ENCODE measurements at regions not wholly inside any gene's neighbourhood (a gene's known extent, or its start where the extent isn't known, plus 50 kb on each side); places are given as distances from the start of the nearest gene placed in this dataset.

DNA sequence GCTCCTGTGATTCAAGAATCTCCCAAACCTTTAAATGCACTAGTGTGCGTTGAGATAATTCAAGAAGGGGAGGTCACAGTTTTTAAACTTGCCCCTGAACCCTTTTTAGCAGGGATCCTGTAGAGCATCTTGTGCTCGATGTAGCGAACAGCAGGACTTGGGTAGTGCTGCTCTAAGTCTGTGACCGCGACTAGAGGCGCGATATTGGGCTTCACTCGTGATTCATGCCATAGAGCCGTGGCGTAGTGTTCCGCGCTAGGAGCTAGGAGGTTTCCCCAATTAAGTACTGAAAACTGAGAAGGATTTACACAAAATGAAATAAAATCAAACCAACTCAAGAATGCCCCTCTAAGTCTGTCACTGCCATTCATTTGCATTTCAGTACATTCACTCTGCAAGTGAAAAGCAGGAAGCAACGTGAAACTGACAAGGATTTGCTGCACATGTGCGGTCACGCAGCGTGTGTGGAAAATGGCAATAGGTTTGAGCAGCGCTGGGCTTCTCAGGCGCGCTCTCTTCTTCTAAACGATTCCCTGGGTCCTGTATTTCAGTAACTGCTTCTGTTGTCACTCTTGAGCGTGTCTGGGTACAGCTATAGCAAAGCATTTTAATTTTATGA, 1135.9 kb upstream of the WWC1 start:
- H3K36me3 Mint-ChIP-seq, result no peaks in the 10 kb centered on the region
- H3K9me3 Mint-ChIP-seq, result no peaks in the 10 kb centered on the region
- H3K27me3 Mint-ChIP-seq, result no peaks in the 10 kb centered on the region
- no peak overlapping the region for H3K4me3 Mint-ChIP-seq
- H3K27ac Mint-ChIP-seq, result no peak overlapping the region
- no peak for ATAC-seq
- no peaks in the 10 kb centered on the region for H3K4me1 Mint-ChIP-seq

GRCh38 chr5:167156446-167156845, 1135.0 kb upstream of the WWC1 start:
- Mint-ChIP-seq H3K27me3 (no peaks in the 10 kb centered on the region), H3K27ac (no peak overlapping the region)

DNA sequence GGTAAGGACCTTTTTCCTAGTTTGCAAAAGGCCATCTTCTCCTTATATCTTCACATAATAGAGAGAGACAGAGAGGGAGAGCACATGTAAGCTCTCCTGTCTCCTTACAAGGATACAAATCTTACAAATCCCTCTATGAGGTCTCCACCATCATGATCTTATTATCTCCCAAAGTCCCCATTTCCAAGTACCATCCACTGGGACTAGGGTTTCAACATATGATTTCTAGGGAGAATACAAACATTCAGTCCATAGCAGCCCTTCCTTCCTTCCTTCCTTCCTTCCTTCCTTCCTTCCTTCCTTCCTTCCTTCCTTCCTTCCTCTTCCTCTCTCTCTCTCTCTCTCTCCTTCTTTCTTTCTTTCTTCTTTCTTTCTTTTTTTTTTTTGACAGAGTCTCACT, 1132.9 kb upstream of the WWC1 start:
- no peaks in the 10 kb centered on the region for H3K9me3 Mint-ChIP-seq
- no peak for ATAC-seq
- no peak overlapping the region for H3K4me3 Mint-ChIP-seq
- no peak overlapping the region for H3K27ac Mint-ChIP-seq
- H3K27me3 Mint-ChIP-seq, result no peaks in the 10 kb centered on the region
- no peaks in the 10 kb centered on the region for H3K4me1 Mint-ChIP-seq
- H3K36me3 Mint-ChIP-seq, result no peaks in the 10 kb centered on the region

More at GRCh38 chr5:167156446-167156845, 1135.0 kb upstream of the WWC1 start:
- H3K9me3 Mint-ChIP-seq, result no peaks in the 10 kb centered on the region
- H3K4me3 Mint-ChIP-seq, result no peak overlapping the region
- H3K36me3 Mint-ChIP-seq, result no peaks in the 10 kb centered on the region
- no peak for ATAC-seq
- H3K4me1 Mint-ChIP-seq, result no peaks in the 10 kb centered on the region

DNA sequence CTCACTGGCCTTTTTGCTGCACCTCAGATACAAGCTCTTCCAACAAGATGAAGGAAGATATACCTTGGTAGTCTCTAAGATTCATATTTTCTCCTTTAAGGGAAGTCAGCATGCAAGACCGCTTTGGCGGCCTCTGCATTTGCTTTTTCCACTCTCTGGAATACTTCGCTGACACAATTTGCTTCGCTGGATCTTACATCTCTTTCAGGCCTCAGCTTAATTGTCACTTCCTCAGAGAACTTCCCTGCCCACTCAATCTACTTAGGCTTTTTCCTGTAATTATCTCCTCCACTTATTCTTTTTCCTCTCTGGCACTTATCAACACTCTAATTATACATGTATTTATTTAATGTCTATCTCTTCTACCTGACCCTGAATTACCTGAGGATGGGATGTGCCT, 1131.1 kb upstream of the WWC1 start:
- no peak overlapping the region for H3K27ac Mint-ChIP-seq
- H3K27me3 Mint-ChIP-seq, result no peaks in the 10 kb centered on the region
- H3K4me3 Mint-ChIP-seq, result no peak overlapping the region
- no peaks in the 10 kb centered on the region for H3K4me1 Mint-ChIP-seq
- no peaks in the 10 kb centered on the region for H3K36me3 Mint-ChIP-seq
- no peaks in the 10 kb centered on the region for H3K9me3 Mint-ChIP-seq
- ATAC-seq, result no peak

DNA sequence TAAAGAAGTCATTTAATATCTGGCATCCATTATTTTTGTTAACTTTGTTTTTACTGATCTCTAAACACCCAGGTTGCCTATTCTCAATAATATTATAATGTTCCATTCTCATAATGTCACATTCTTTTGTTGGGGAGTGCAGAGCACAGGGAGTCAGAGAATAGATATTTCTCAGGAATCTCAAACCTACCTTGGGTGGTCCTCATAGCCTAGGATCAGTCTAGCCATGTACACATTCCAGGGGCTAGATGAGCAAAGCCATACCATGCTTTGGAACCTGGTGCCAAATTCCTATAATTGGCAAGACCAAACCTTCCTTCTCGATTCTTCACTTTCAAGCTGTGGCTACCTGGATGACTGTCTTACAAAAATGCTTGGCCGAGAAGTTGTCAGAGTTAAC, 1124.7 kb upstream of the WWC1 start:
- Mint-ChIP-seq H3K4me1 (no peaks in the 10 kb centered on the region), H3K27me3 (no peaks in the 10 kb centered on the region), H3K27ac (no peak overlapping the region), H3K9me3 (peaks cover 9% of the 10 kb centered on the region), H3K36me3 (no peaks in the 10 kb centered on the region), H3K4me3 (no peak overlapping the region)
- ATAC-seq, result no peak

- Mint-ChIP-seq H3K36me3 (no peaks in the 10 kb centered on the region), H3K4me1 (no peaks in the 10 kb centered on the region), H3K4me3 (no peak overlapping the region), H3K27ac (no peak overlapping the region), H3K9me3 (peaks cover 9% of the 10 kb centered on the region), H3K27me3 (no peaks in the 10 kb centered on the region)
- no peak for ATAC-seq
Observed at GRCh38 chr5:167167191-167167795, 1124.2 kb upstream of the WWC1 start.

DNA sequence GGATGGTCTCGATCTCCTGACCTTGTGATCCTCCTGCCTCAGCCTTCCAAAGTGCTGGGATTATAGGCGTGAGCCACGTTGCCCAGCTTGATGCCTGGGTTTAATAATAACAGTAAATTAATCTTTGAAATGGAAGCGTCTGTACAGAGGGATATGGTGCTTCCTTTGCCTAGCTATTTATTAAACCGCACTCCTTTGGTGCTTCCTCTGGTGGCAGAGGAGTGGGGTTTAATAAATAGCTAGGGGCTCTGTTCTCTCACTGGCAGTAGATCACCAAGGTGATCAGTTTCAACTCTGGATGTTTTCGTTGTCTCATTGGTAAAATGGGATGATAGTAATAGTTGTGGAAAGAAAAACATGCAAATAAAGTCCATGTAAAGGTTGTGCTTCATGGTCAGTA, 1122.5 kb upstream of the WWC1 start:
- Mint-ChIP-seq H3K4me1 (no peaks in the 10 kb centered on the region), H3K4me3 (no peak overlapping the region), H3K27me3 (no peaks in the 10 kb centered on the region), H3K9me3 (peaks cover 14% of the 10 kb centered on the region), H3K27ac (no peak overlapping the region), H3K36me3 (no peaks in the 10 kb centered on the region)
- no peak for ATAC-seq

DNA sequence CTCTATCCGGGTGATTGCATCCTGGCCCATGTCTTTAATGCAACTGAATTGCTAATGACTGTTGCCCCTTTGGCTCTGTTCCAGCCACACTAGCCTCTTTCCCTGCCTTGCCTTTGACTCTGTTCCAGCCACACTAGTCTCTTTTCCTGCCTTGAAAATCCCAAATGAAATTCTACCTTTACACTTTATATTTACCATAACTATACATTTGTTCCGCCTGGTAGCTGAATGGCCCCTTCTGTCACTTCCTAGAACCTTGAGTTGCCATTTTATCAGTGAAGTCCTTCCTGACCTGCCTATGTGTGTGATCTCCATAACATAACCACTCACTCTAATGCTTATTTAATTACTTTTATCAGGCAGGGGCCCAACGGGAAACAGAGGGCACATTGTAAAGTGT, 1120.4 kb upstream of the WWC1 start:
- Mint-ChIP-seq H3K27ac (no peak overlapping the region), H3K36me3 (no peaks in the 10 kb centered on the region), H3K4me3 (no peak overlapping the region), H3K4me1 (no peaks in the 10 kb centered on the region), H3K9me3 (peaks cover 18% of the 10 kb centered on the region), H3K27me3 (no peaks in the 10 kb centered on the region)
- no peak for ATAC-seq

DNA sequence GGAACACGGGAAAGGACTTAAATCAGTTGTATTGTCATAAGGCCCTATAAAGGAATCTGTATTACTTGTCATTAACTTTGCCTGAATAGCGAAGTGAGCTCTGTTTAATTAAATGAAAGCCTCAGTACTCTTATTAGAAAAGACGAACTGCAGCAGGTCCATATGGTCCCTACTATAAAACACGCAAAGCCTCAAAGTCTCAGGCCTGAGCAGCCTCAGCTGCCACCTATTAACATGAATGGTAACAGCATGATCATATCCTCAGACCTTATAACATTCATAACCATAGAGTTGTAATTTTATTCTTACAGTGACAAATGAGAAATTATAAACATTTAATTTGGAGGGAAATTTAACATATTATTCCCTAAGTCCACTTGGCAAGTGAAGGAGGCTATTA, 1113.7 kb upstream of the WWC1 start:
- Mint-ChIP-seq H3K36me3 (no peaks in the 10 kb centered on the region), H3K4me1 (no peaks in the 10 kb centered on the region), H3K27me3 (no peaks in the 10 kb centered on the region), H3K27ac (no peak overlapping the region), H3K4me3 (no peak overlapping the region), H3K9me3 (peaks cover 12% of the 10 kb centered on the region)
- ATAC-seq, result no peak

DNA sequence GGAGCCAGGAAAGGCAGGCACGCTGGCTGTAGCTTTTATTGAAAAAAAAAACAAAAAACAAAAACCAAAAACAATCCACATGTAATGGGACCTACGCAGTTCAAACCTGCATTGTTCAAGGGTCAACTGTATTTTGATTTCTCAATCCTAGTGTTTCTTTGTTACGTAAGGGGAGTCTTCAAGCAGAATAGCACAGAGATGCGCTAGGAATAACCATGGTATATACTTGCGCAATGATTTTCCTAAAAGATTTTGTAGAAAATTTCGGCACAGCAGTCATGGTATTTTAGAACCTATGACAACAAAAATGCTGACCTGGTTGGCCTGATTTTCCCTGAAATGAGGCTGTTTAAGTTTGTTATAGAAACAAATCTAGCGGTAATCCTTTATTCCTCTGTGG, 1110.5 kb upstream of the WWC1 start:
- H3K36me3 Mint-ChIP-seq, result no peaks in the 10 kb centered on the region
- no peak overlapping the region for H3K4me3 Mint-ChIP-seq
- H3K4me1 Mint-ChIP-seq, result no peaks in the 10 kb centered on the region
- peaks cover 3% of the 10 kb centered on the region for H3K9me3 Mint-ChIP-seq
- H3K27me3 Mint-ChIP-seq, result no peaks in the 10 kb centered on the region
- H3K27ac Mint-ChIP-seq, result no peak overlapping the region
- ATAC-seq, result no peak

- no peak for ATAC-seq
- H3K4me1 Mint-ChIP-seq, result no peaks in the 10 kb centered on the region
- peaks cover 3% of the 10 kb centered on the region for H3K9me3 Mint-ChIP-seq
- H3K27ac Mint-ChIP-seq, result no peak overlapping the region
- H3K27me3 Mint-ChIP-seq, result no peaks in the 10 kb centered on the region
- H3K4me3 Mint-ChIP-seq, result no peak overlapping the region
- H3K36me3 Mint-ChIP-seq, result no peaks in the 10 kb centered on the region
Observed at GRCh38 chr5:167205881-167206280, 1085.6 kb upstream of the WWC1 start.

- Mint-ChIP-seq H3K4me1 (no peaks in the 10 kb centered on the region), H3K36me3 (no peaks in the 10 kb centered on the region), H3K27me3 (no peaks in the 10 kb centered on the region)
Observed at GRCh38 chr5:167207081-167207480, 1084.4 kb upstream of the WWC1 start.

GRCh38 chr5:167208911-167209310, 1082.5 kb upstream of the WWC1 start:
- no peaks in the 10 kb centered on the region for H3K27me3 Mint-ChIP-seq
- no peaks in the 10 kb centered on the region for H3K36me3 Mint-ChIP-seq
- no peak overlapping the region for H3K4me3 Mint-ChIP-seq

More at GRCh38 chr5:167207081-167207480, 1084.4 kb upstream of the WWC1 start:
- H3K4me3 Mint-ChIP-seq, result no peak overlapping the region
- no peak for ATAC-seq
- H3K9me3 Mint-ChIP-seq, result peaks cover 3% of the 10 kb centered on the region
- H3K27ac Mint-ChIP-seq, result no peak overlapping the region

GRCh38 chr5:167217097-167217743, 1074.2 kb upstream of the WWC1 start:
- no peaks in the 10 kb centered on the region for H3K27me3 Mint-ChIP-seq
- ATAC-seq, result no peak
- H3K9me3 Mint-ChIP-seq, result peaks cover 3% of the 10 kb centered on the region
- H3K4me3 Mint-ChIP-seq, result no peak overlapping the region
- H3K27ac Mint-ChIP-seq, result no peak overlapping the region
- no peaks in the 10 kb centered on the region for H3K4me1 Mint-ChIP-seq
- H3K36me3 Mint-ChIP-seq, result no peaks in the 10 kb centered on the region

More at GRCh38 chr5:167208911-167209310, 1082.5 kb upstream of the WWC1 start:
- no peak for ATAC-seq
- H3K9me3 Mint-ChIP-seq, result peaks cover 5% of the 10 kb centered on the region
- H3K27ac Mint-ChIP-seq, result no peak overlapping the region
- no peaks in the 10 kb centered on the region for H3K4me1 Mint-ChIP-seq

- no peak overlapping the region for H3K27ac Mint-ChIP-seq
Observed at GRCh38 chr5:167219298-167219697, 1072.1 kb upstream of the WWC1 start.

GRCh38 chr5:167226386-167226785, 1065.1 kb upstream of the WWC1 start:
- no peak for ATAC-seq
- no peak overlapping the region for H3K27ac Mint-ChIP-seq
- no peaks in the 10 kb centered on the region for H3K36me3 Mint-ChIP-seq
- peaks cover 15% of the 10 kb centered on the region for H3K9me3 Mint-ChIP-seq
- H3K27me3 Mint-ChIP-seq, result no peaks in the 10 kb centered on the region
- no peaks in the 10 kb centered on the region for H3K4me1 Mint-ChIP-seq
- H3K4me3 Mint-ChIP-seq, result no peak overlapping the region

More at GRCh38 chr5:167219298-167219697, 1072.1 kb upstream of the WWC1 start:
- H3K4me3 Mint-ChIP-seq, result no peak overlapping the region
- H3K4me1 Mint-ChIP-seq, result no peaks in the 10 kb centered on the region
- H3K36me3 Mint-ChIP-seq, result no peaks in the 10 kb centered on the region
- H3K9me3 Mint-ChIP-seq, result peaks cover 4% of the 10 kb centered on the region
- H3K27me3 Mint-ChIP-seq, result no peaks in the 10 kb centered on the region
- no peak for ATAC-seq
